ENCODE measurements at regions not wholly inside any gene's neighbourhood (a gene's known extent, or its start where the extent isn't known, plus 50 kb on each side); places are given as distances from the start of the nearest gene placed in this dataset.

GRCh38 chr5:93894601-93895354 lies 153.4 kb upstream of the POU5F2 start:
- TF ChIP-seq, protein P1, sequence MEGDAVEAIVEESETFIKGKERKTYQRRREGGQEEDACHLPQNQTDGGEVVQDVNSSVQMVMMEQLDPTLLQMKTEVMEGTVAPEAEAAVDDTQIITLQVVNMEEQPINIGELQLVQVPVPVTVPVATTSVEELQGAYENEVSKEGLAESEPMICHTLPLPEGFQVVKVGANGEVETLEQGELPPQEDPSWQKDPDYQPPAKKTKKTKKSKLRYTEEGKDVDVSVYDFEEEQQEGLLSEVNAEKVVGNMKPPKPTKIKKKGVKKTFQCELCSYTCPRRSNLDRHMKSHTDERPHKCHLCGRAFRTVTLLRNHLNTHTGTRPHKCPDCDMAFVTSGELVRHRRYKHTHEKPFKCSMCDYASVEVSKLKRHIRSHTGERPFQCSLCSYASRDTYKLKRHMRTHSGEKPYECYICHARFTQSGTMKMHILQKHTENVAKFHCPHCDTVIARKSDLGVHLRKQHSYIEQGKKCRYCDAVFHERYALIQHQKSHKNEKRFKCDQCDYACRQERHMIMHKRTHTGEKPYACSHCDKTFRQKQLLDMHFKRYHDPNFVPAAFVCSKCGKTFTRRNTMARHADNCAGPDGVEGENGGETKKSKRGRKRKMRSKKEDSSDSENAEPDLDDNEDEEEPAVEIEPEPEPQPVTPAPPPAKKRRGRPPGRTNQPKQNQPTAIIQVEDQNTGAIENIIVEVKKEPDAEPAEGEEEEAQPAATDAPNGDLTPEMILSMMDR (conservative IDR thresholded peaks at IDR 0.05; ENCODE audit: low read depth in 2 of 2) = peak; percentile 68
- TF ChIP-seq CREB1 (CRISPR knock-in tag; IDR thresholded peaks at IDR 0.05; ENCODE audit: low read depth) (no peak), ZNF114 (CRISPR knock-in tag; IDR thresholded peaks at IDR 0.05) (no peak), NANOG (IDR thresholded peaks at IDR 0.05; ENCODE audit: borderline replicate concordance) (no peak), POLR2AphosphoS5 (IDR thresholded peaks at IDR 0.05; ENCODE audit: low read depth) (no peak), EZH2 (IDR thresholded peaks at IDR 0.05; ENCODE audit: low read depth, unreplicated experiment) (no peak), ETS1 (IDR thresholded peaks at IDR 0.05) (no peak)
- TF ChIP-seq, protein P2, sequence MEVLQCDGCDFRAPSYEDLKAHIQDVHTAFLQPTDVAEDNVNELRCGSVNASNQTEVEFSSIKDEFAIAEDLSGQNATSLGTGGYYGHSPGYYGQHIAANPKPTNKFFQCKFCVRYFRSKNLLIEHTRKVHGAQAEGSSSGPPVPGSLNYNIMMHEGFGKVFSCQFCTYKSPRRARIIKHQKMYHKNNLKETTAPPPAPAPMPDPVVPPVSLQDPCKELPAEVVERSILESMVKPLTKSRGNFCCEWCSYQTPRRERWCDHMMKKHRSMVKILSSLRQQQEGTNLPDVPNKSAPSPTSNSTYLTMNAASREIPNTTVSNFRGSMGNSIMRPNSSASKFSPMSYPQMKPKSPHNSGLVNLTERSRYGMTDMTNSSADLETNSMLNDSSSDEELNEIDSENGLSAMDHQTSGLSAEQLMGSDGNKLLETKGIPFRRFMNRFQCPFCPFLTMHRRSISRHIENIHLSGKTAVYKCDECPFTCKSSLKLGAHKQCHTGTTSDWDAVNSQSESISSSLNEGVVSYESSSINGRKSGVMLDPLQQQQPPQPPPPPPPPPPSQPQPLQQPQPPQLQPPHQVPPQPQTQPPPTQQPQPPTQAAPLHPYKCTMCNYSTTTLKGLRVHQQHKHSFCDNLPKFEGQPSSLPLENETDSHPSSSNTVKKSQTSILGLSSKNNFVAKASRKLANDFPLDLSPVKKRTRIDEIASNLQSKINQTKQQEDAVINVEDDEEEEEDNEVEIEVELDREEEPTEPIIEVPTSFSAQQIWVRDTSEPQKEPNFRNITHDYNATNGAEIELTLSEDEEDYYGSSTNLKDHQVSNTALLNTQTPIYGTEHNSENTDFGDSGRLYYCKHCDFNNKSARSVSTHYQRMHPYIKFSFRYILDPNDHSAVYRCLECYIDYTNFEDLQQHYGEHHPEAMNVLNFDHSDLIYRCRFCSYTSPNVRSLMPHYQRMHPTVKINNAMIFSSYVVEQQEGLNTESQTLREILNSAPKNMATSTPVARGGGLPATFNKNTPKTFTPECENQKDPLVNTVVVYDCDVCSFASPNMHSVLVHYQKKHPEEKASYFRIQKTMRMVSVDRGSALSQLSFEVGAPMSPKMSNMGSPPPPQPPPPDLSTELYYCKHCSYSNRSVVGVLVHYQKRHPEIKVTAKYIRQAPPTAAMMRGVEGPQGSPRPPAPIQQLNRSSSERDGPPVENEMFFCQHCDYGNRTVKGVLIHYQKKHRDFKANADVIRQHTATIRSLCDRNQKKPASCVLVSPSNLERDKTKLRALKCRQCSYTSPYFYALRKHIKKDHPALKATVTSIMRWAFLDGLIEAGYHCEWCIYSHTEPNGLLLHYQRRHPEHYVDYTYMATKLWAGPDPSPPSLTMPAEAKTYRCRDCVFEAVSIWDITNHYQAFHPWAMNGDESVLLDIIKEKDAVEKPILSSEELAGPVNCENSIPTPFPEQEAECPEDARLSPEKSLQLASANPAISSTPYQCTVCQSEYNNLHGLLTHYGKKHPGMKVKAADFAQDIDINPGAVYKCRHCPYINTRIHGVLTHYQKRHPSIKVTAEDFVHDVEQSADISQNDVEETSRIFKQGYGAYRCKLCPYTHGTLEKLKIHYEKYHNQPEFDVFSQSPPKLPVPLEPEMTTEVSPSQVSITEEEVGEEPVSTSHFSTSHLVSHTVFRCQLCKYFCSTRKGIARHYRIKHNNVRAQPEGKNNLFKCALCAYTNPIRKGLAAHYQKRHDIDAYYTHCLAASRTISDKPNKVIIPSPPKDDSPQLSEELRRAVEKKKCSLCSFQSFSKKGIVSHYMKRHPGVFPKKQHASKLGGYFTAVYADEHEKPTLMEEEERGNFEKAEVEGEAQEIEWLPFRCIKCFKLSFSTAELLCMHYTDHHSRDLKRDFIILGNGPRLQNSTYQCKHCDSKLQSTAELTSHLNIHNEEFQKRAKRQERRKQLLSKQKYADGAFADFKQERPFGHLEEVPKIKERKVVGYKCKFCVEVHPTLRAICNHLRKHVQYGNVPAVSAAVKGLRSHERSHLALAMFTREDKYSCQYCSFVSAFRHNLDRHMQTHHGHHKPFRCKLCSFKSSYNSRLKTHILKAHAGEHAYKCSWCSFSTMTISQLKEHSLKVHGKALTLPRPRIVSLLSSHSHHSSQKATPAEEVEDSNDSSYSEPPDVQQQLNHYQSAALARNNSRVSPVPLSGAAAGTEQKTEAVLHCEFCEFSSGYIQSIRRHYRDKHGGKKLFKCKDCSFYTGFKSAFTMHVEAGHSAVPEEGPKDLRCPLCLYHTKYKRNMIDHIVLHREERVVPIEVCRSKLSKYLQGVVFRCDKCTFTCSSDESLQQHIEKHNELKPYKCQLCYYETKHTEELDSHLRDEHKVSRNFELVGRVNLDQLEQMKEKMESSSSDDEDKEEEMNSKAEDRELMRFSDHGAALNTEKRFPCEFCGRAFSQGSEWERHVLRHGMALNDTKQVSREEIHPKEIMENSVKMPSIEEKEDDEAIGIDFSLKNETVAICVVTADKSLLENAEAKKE (CRISPR knock-in tag; IDR thresholded peaks at IDR 0.05) = no peak
